ENCODE measurements at regions not wholly inside any gene's neighbourhood (a gene's known extent, or its start where the extent isn't known, plus 50 kb on each side); places are given as distances from the start of the nearest gene placed in this dataset.

- no peak overlapping the region for H3K4me3 ChIP-seq (ENCODE audit: low read depth in 1 of 3, low read length in 3 of 3)
- 39% methylated on average over 11 of the region's 11 CpGs for WGBS
- no peak for DNase-seq (ENCODE audit: low spot score)
- no peak overlapping the region for H3K9ac ChIP-seq (ENCODE audit: low read depth in 1 of 2, low read length in 2 of 2)
- no peaks in the 10 kb centered on the region for H3K36me3 ChIP-seq (ENCODE audit: control insufficient read depth in 4 of 4, insufficient read depth in 3 of 4, low read depth in 1 of 4, low read length in 3 of 4)
- no peak overlapping the region for H3K27ac ChIP-seq (ENCODE audit: low read depth in 1 of 2, low read length in 2 of 2)
- TF ChIP-seq RAD21 (IDR thresholded peaks at IDR 0.05), result no peak
- TF ChIP-seq REST (IDR thresholded peaks at IDR 0.05), result no peak
- no peak for TF ChIP-seq EGR1 (IDR thresholded peaks at IDR 0.05; ENCODE audit: low read depth in 2 of 2)
- TF ChIP-seq RXRA (IDR thresholded peaks at IDR 0.05), result no peak
- no peak for TF ChIP-seq YY1 (IDR thresholded peaks at IDR 0.05)
- TF ChIP-seq HNF4G (IDR thresholded peaks at IDR 0.05), result no peak
- no peak for TF ChIP-seq NR2F2 (IDR thresholded peaks at IDR 0.05)
- no peak for TF ChIP-seq ATF3 (IDR thresholded peaks at IDR 0.05)
- no peak for TF ChIP-seq TAF1 (conservative IDR thresholded peaks at IDR 0.05)
- TF ChIP-seq CTCF (IDR thresholded peaks at IDR 0.05; ENCODE audit: low read depth, low read length, missing input control), result no peak
- no peak for TF ChIP-seq HNF4A (conservative IDR thresholded peaks at IDR 0.05)
- TF ChIP-seq FOXA1 (IDR thresholded peaks at IDR 0.05), result no peak
- no peaks in the 10 kb centered on the region for H3K9me3 ChIP-seq (ENCODE audit: control insufficient read depth in 4 of 4, low read length in 3 of 4)
- H3K27me3 ChIP-seq (ENCODE audit: control insufficient read depth in 4 of 4, insufficient read depth in 4 of 4, low read length in 3 of 4), result no peaks in the 10 kb centered on the region
- H3K4me1 ChIP-seq (ENCODE audit: control insufficient read depth in 4 of 4, insufficient read depth in 4 of 4, low read length in 3 of 4), result no peaks in the 10 kb centered on the region
Measured at GRCh38 chr11:116427903-116428637, 344.7 kb downstream of the BUD13 start.

- Histone ChIP-seq H3K9ac (ENCODE audit: low read depth in 1 of 2, low read length in 2 of 2) (no peak overlapping the region), H3K4me3 (ENCODE audit: low read depth in 1 of 3, low read length in 3 of 3) (no peak overlapping the region), H3K27me3 (ENCODE audit: control insufficient read depth in 4 of 4, insufficient read depth in 4 of 4, low read length in 3 of 4) (no peaks in the 10 kb centered on the region), H3K4me1 (ENCODE audit: control insufficient read depth in 4 of 4, insufficient read depth in 4 of 4, low read length in 3 of 4) (no peaks in the 10 kb centered on the region), H3K27ac (ENCODE audit: low read depth in 1 of 2, low read length in 2 of 2) (no peak overlapping the region), H3K9me3 (ENCODE audit: control insufficient read depth in 4 of 4, low read length in 3 of 4) (no peaks in the 10 kb centered on the region), H3K36me3 (ENCODE audit: control insufficient read depth in 4 of 4, insufficient read depth in 3 of 4, low read depth in 1 of 4, low read length in 3 of 4) (no peaks in the 10 kb centered on the region)
- DNase-seq (ENCODE audit: low spot score), result no peak
- TF ChIP-seq NR2F2 (IDR thresholded peaks at IDR 0.05) (no peak), FOXA1 (IDR thresholded peaks at IDR 0.05) (no peak), REST (IDR thresholded peaks at IDR 0.05) (no peak), JUND (IDR thresholded peaks at IDR 0.05) (no peak), ATF3 (IDR thresholded peaks at IDR 0.05) (no peak), HNF4G (IDR thresholded peaks at IDR 0.05) (no peak), TAF1 (conservative IDR thresholded peaks at IDR 0.05) (no peak), CTCF (IDR thresholded peaks at IDR 0.05; ENCODE audit: low read depth, low read length, missing input control) (no peak), ZBTB33 (IDR thresholded peaks at IDR 0.05) (no peak)
- 35% methylated on average over 3 of the region's 3 CpGs for WGBS
Measured at GRCh38 chr11:116427337-116427902, 345.4 kb downstream of the BUD13 start.
